ENCODE measurements at regions not wholly inside any gene's neighbourhood (a gene's known extent, or its start where the extent isn't known, plus 50 kb on each side); places are given as distances from the start of the nearest gene placed in this dataset.

- TF ChIP-seq POLR2AphosphoS5 (IDR thresholded peaks at IDR 0.05) (no peak), CTCF (IDR thresholded peaks at IDR 0.05) (no peak), EP300 (IDR thresholded peaks at IDR 0.05) (no peak), POLR2A (IDR thresholded peaks at IDR 0.05) (no peak)
Measured at GRCh38 chr17:36837939-36838272, 99.4 kb upstream of the LHX1 start.
